ENCODE measurements at regions not wholly inside any gene's neighbourhood (a gene's known extent, or its start where the extent isn't known, plus 50 kb on each side); places are given as distances from the start of the nearest gene placed in this dataset.

DNA sequence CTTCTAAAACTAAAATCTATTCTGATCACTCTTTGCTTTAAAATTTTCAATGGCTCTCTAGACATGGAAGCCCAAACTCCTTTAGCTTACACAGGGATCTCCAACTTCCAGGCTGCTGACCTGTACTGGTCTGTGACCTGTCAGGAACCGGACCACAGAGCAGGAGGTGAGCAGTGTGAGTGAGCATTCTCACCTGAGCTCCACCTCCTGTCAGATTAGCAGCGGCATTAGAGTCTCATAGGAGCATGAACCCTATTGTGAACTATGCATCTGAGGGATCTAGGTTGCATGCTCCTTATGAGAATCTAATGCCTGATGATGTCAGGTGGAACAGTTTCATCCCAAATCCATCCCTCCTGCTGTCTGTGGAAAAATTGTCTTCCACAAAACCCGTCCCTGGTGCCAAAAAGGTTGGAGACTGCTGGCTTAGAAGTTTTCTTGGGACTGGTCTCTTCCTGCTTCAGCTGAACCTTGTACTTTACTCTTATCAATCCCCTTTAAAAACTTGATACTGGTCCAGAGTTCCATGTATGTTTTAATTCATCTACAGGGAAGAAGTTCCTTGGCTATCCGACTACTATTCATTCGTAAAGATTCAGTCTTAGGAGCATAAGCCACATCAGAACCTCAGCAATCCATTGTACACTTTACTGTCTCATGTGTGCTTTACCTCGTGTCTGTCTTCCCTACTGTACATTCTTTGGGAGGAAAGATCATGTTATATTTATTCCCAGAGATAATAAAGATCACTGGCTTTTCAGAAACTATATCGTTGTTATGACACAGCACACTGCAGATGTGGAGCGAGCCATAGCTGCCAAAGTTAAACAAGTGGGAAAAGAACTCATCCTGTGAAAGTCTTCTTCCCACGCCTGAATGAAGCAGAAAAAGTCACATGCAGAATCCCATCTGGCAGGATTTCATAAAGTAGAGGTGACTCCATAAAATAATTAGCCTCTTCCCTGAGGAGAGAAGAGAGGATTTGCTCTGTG, 183.8 kb downstream of the LRATD1 start:
- POLR2A ChIA-PET, result no interaction called here
- peaks cover 0 to 4% (median 0%) of the 10 kb centered on the region in 5 experiments for H3K9me3 ChIP-seq (ENCODE audit: control extremely low read depth in 1 of 5, control insufficient read depth in 4 of 5, insufficient read depth in 2 of 5, low read depth in 1 of 5, low read length in 4 of 5)
- CTCF ChIA-PET, result no interaction called here
- no peak for DNase-seq
- H3K4me3 ChIP-seq (ENCODE audit: control insufficient read depth in 1 of 7, extremely low read depth in 1 of 7, insufficient read depth in 4 of 7, low read depth in 2 of 7, low read length in 6 of 7), result no peak overlapping the region
- H3K36me3 ChIP-seq (ENCODE audit: control insufficient read depth in 4 of 4, insufficient read depth in 4 of 4, low read length in 3 of 4), result no peaks in the 10 kb centered on the region
- no peaks in the 10 kb centered on the region for H3K4me1 ChIP-seq (ENCODE audit: control extremely low read depth in 1 of 4, control insufficient read depth in 4 of 4, insufficient read depth in 4 of 4, low read length in 3 of 4)
- no peak overlapping the region for H3K27ac ChIP-seq (ENCODE audit: insufficient read depth in 1 of 2, low read depth in 1 of 2, low read length in 2 of 2, poor library complexity in 1 of 2, severe bottlenecking in 2 of 2)
- 93% methylated on average over 7 of the region's 9 CpGs for WGBS (ENCODE audit: insufficient coverage)
- no peaks in the 10 kb centered on the region for H3K27me3 ChIP-seq (replicated peaks in 2 of 5; ENCODE audit: control insufficient read depth in 4 of 5, insufficient read depth in 5 of 5, low read length in 4 of 5)

DNA sequence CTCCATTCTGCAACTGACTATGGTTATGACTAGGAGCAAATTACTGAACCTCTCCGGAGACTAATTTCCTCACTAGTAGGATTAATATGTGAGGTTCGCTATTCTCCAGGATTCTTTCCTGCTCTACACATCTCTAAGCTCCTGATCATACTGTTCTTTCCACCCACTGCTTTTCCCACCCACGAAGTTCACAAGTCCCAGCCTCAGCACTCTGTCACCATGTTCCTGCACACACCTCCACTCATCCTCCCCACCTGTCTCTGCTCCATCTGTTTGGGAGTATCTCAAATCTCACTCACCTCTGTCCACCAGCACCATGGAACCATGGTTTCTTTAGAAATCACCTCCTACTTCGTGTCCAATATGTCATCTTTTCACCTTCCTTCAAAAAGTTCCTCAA, 185.3 kb downstream of the LRATD1 start:
- H3K9me3 ChIP-seq (ENCODE audit: control extremely low read depth in 1 of 5, control insufficient read depth in 4 of 5, insufficient read depth in 2 of 5, low read depth in 1 of 5, low read length in 4 of 5), result peaks cover 0 to 4% (median 0%) of the 10 kb centered on the region in 5 experiments
- 85% methylated on average over 3 of the region's 4 CpGs for WGBS (ENCODE audit: insufficient coverage)

DNA sequence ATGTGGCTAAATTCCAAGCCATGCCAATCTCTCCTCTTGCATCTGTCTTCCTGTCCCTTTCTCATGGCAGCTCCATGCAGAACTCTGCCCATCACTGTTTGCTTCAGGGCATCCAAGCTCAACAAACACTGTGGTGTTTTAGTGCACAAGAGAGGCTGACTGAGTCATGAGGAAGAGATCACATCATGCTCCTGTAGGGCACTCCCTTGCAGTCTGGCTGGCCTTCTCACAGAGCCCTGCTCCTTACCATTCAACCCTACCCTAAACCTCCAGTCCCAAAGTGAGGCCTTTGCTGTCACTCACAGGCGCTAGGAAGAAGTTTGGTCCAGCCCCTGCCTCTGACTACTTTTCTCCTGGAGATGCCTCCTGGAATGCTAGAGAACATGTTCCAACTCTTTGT, 194.0 kb downstream of the LRATD1 start:
- WGBS (ENCODE audit: insufficient coverage), result 100% methylated on average over 1 of the region's 1 CpG
- no peaks in the 10 kb centered on the region for H3K9me3 ChIP-seq (ENCODE audit: control extremely low read depth in 1 of 5, control insufficient read depth in 4 of 5, insufficient read depth in 2 of 5, low read depth in 1 of 5, low read length in 4 of 5)
- no peak overlapping the region for H3K27ac ChIP-seq (ENCODE audit: insufficient read depth in 1 of 2, low read depth in 1 of 2, low read length in 2 of 2, poor library complexity in 1 of 2, severe bottlenecking in 2 of 2)
- no peaks in the 10 kb centered on the region for H3K36me3 ChIP-seq (ENCODE audit: control insufficient read depth in 4 of 4, insufficient read depth in 4 of 4, low read length in 3 of 4)
- no peak overlapping the region for H3K4me3 ChIP-seq (ENCODE audit: control insufficient read depth in 1 of 7, extremely low read depth in 1 of 7, insufficient read depth in 4 of 7, low read depth in 2 of 7, low read length in 6 of 7)
- POLR2A ChIA-PET, result no interaction called here
- no peak for DNase-seq
- H3K27me3 ChIP-seq (replicated peaks in 2 of 5; ENCODE audit: control insufficient read depth in 4 of 5, insufficient read depth in 5 of 5, low read length in 4 of 5), result no peaks in the 10 kb centered on the region
- CTCF ChIA-PET, result no interaction called here
- H3K4me1 ChIP-seq (ENCODE audit: control extremely low read depth in 1 of 4, control insufficient read depth in 4 of 4, insufficient read depth in 4 of 4, low read length in 3 of 4), result no peaks in the 10 kb centered on the region

More for the DNA sequence above, 185.3 kb downstream of the LRATD1 start:
- Histone ChIP-seq H3K27me3 (replicated peaks in 2 of 5; ENCODE audit: control insufficient read depth in 4 of 5, insufficient read depth in 5 of 5, low read length in 4 of 5) (no peaks in the 10 kb centered on the region), H3K27ac (ENCODE audit: insufficient read depth in 1 of 2, low read depth in 1 of 2, low read length in 2 of 2, poor library complexity in 1 of 2, severe bottlenecking in 2 of 2) (no peak overlapping the region), H3K4me3 (ENCODE audit: control insufficient read depth in 1 of 7, extremely low read depth in 1 of 7, insufficient read depth in 4 of 7, low read depth in 2 of 7, low read length in 6 of 7) (no peak overlapping the region), H3K4me1 (ENCODE audit: control extremely low read depth in 1 of 4, control insufficient read depth in 4 of 4, insufficient read depth in 4 of 4, low read length in 3 of 4) (no peaks in the 10 kb centered on the region), H3K36me3 (ENCODE audit: control insufficient read depth in 4 of 4, insufficient read depth in 4 of 4, low read length in 3 of 4) (no peaks in the 10 kb centered on the region)
- ChIA-PET POLR2A (no interaction called here), CTCF (no interaction called here)
- no peak for DNase-seq

DNA sequence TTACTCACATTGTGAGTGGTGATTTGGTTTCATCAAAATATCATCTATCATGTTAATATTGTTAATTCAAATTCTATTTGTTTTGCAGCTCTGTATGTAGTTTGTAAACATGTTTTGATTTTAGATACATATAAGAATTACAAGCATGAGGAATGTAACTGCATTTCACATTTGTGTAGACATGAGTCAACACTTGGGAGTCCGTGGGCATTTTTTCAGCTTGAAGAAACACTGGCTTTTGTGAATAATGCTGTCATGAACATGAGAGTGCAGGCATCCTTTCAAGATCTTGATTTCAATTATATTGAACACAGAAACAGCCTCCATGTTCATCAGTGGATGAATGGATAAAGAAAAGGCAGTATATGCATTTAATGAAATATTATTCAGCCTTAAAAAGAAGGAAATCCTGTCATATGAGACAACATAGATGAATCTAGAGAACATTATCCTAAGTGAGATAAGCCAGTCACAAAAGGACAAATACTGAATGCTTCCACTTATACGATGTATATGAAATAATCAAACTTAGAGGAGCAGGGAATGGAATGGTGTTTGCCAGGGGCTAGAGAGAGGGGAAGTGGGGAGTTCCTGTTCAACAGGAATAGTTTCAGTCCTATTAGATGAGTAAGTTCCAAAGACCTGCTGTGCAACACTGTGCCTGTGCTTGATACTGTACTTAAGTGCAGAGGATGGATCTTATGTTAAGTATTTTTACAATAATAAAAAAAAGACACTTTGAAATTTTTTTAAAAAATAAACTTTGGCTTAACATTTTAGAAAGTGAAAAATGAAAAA, 194.9 kb downstream of the LRATD1 start:
- 83% methylated on average over 2 of the region's 2 CpGs for WGBS (ENCODE audit: insufficient coverage)

DNA sequence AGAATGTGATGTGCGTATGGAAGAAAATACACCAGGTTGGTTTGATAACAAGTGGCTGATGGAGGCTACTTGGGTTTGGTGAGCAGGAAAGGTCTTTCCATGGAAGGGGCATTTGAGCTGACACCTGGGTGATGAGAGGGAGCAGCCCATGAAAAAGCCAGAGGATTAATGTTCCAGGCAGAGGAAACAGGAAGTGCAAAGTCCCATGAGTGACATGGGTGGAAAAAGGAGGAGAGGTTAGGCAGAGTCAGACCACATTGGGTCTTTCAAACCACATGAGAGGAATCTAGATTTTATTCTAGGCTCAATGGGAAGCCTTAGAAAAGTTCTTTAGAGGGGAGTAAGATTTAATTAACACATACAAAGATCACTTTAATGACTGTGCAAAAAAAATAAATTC, 195.7 kb downstream of the LRATD1 start:
- H3K27me3 ChIP-seq (replicated peaks in 2 of 5; ENCODE audit: control insufficient read depth in 4 of 5, insufficient read depth in 5 of 5, low read length in 4 of 5), result no peaks in the 10 kb centered on the region
- no peaks in the 10 kb centered on the region for H3K4me1 ChIP-seq (ENCODE audit: control extremely low read depth in 1 of 4, control insufficient read depth in 4 of 4, insufficient read depth in 4 of 4, low read length in 3 of 4)
- H3K27ac ChIP-seq (ENCODE audit: insufficient read depth in 1 of 2, low read depth in 1 of 2, low read length in 2 of 2, poor library complexity in 1 of 2, severe bottlenecking in 2 of 2), result no peak overlapping the region
- ChIA-PET CTCF (no interaction called here), POLR2A (no interaction called here)
- no peak overlapping the region for H3K4me3 ChIP-seq (ENCODE audit: control insufficient read depth in 1 of 7, extremely low read depth in 1 of 7, insufficient read depth in 4 of 7, low read depth in 2 of 7, low read length in 6 of 7)
- H3K9me3 ChIP-seq (ENCODE audit: control extremely low read depth in 1 of 5, control insufficient read depth in 4 of 5, insufficient read depth in 2 of 5, low read depth in 1 of 5, low read length in 4 of 5), result no peaks in the 10 kb centered on the region
- DNase-seq, result no peak
- H3K36me3 ChIP-seq (ENCODE audit: control insufficient read depth in 4 of 4, insufficient read depth in 4 of 4, low read length in 3 of 4), result no peaks in the 10 kb centered on the region
- 22% methylated on average over 1 of the region's 1 CpG for WGBS (ENCODE audit: insufficient coverage)

More for the DNA sequence above, 194.9 kb downstream of the LRATD1 start:
- Histone ChIP-seq H3K27ac (ENCODE audit: insufficient read depth in 1 of 2, low read depth in 1 of 2, low read length in 2 of 2, poor library complexity in 1 of 2, severe bottlenecking in 2 of 2) (no peak overlapping the region), H3K36me3 (ENCODE audit: control insufficient read depth in 4 of 4, insufficient read depth in 4 of 4, low read length in 3 of 4) (no peaks in the 10 kb centered on the region), H3K27me3 (replicated peaks in 2 of 5; ENCODE audit: control insufficient read depth in 4 of 5, insufficient read depth in 5 of 5, low read length in 4 of 5) (no peaks in the 10 kb centered on the region), H3K9me3 (ENCODE audit: control extremely low read depth in 1 of 5, control insufficient read depth in 4 of 5, insufficient read depth in 2 of 5, low read depth in 1 of 5, low read length in 4 of 5) (no peaks in the 10 kb centered on the region), H3K4me3 (ENCODE audit: control insufficient read depth in 1 of 7, extremely low read depth in 1 of 7, insufficient read depth in 4 of 7, low read depth in 2 of 7, low read length in 6 of 7) (no peak overlapping the region), H3K4me1 (ENCODE audit: control extremely low read depth in 1 of 4, control insufficient read depth in 4 of 4, insufficient read depth in 4 of 4, low read length in 3 of 4) (no peaks in the 10 kb centered on the region)
- ChIA-PET POLR2A (no interaction called here), CTCF (no interaction called here)
- DNase-seq, result no peak

DNA sequence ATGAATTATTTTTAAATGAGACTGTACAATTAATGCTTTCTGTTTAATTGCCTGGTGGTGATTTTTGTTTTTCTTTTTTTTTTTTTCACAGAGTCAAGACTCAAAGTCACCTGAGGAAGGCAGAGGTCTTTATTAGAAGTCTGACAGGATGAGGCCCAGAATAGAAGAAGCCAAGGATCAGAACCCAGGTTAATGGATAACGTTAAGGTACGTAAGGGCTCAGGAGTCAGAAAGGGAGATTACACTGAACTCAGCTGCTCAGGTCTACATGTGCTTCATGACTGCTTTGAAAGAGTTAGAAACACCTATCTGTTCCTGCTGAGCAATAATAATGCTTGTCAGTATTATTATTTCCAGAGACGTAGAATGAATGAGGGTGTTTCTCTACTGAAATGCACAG, 196.5 kb downstream of the LRATD1 start:
- WGBS (ENCODE audit: insufficient coverage), result 94% methylated on average over 2 of the region's 3 CpGs
- Histone ChIP-seq H3K36me3 (ENCODE audit: control insufficient read depth in 4 of 4, insufficient read depth in 4 of 4, low read length in 3 of 4) (no peaks in the 10 kb centered on the region), H3K4me1 (ENCODE audit: control extremely low read depth in 1 of 4, control insufficient read depth in 4 of 4, insufficient read depth in 4 of 4, low read length in 3 of 4) (no peaks in the 10 kb centered on the region), H3K4me3 (ENCODE audit: control insufficient read depth in 1 of 7, extremely low read depth in 1 of 7, insufficient read depth in 4 of 7, low read depth in 2 of 7, low read length in 6 of 7) (no peak overlapping the region), H3K27me3 (replicated peaks in 2 of 5; ENCODE audit: control insufficient read depth in 4 of 5, insufficient read depth in 5 of 5, low read length in 4 of 5) (no peaks in the 10 kb centered on the region), H3K27ac (ENCODE audit: insufficient read depth in 1 of 2, low read depth in 1 of 2, low read length in 2 of 2, poor library complexity in 1 of 2, severe bottlenecking in 2 of 2) (no peak overlapping the region), H3K9me3 (ENCODE audit: control extremely low read depth in 1 of 5, control insufficient read depth in 4 of 5, insufficient read depth in 2 of 5, low read depth in 1 of 5, low read length in 4 of 5) (no peaks in the 10 kb centered on the region)
- DNase-seq, result no peak
- CTCF ChIA-PET, result no interaction called here
- POLR2A ChIA-PET, result no interaction called here

DNA sequence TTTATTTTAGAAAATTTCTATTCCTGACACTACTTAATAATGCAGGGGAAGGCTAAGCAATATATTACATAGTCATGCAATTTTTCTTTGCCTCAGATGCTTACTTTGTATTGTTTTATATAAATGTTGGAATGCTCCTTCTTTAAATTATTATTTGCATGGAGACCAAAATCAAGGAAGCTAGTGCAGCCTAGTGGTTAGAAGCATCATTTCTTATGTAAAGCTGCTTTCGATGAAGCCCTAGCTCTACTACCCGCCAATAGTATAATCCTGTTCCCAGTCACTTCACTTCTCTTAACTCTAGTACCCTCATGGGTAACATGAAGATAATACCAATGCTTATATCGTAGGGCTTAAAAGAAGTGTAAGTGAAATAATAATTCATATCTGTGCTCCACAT, 198.9 kb downstream of the LRATD1 start:
- CTCF ChIA-PET, result no interaction called here
- Histone ChIP-seq H3K4me1 (ENCODE audit: control extremely low read depth in 1 of 4, control insufficient read depth in 4 of 4, insufficient read depth in 4 of 4, low read length in 3 of 4) (no peaks in the 10 kb centered on the region), H3K36me3 (ENCODE audit: control insufficient read depth in 4 of 4, insufficient read depth in 4 of 4, low read length in 3 of 4) (no peaks in the 10 kb centered on the region), H3K9me3 (ENCODE audit: control extremely low read depth in 1 of 5, control insufficient read depth in 4 of 5, insufficient read depth in 2 of 5, low read depth in 1 of 5, low read length in 4 of 5) (peaks cover 0 to 1% (median 0%) of the 10 kb centered on the region in 5 experiments), H3K4me3 (ENCODE audit: control insufficient read depth in 1 of 7, extremely low read depth in 1 of 7, insufficient read depth in 4 of 7, low read depth in 2 of 7, low read length in 6 of 7) (no peak overlapping the region), H3K27ac (ENCODE audit: insufficient read depth in 1 of 2, low read depth in 1 of 2, low read length in 2 of 2, poor library complexity in 1 of 2, severe bottlenecking in 2 of 2) (no peak overlapping the region), H3K27me3 (replicated peaks in 2 of 5; ENCODE audit: control insufficient read depth in 4 of 5, insufficient read depth in 5 of 5, low read length in 4 of 5) (no peaks in the 10 kb centered on the region)
- WGBS (ENCODE audit: insufficient coverage), result no CpG with 5 or more reads among the region's 3 CpGs
- DNase-seq, result no peak
- POLR2A ChIA-PET, result no interaction called here
